LoVo (cell line): ENCODE measurements at regions not wholly inside any gene's neighbourhood (a gene's known extent, or its start where the extent isn't known, plus 50 kb on each side); places are given as distances from the start of the nearest gene placed in this dataset.
"Not testable (repeated sequence)": the region's sequence is repeated elsewhere in the genome, so short reads cannot be mapped to it uniquely, and the experiment has no call there.

Experiments used
- DNase-seq: peaks from one replicate; pipeline ENCODE4 v3.0.0-alpha.2; 2016; ENCODE audit warnings: low spot score

- DNase-seq, result no peak
Measured at GRCh38 chr3:124364317-124365020, 365.8 kb upstream of the UMPS start.

- not testable (repeated sequence) for DNase-seq
Measured at GRCh38 chr3:124366655-124367054, 363.6 kb upstream of the UMPS start.

- no peak for DNase-seq
Measured at GRCh38 chr3:124372775-124373174, 357.5 kb upstream of the UMPS start.

- no peak for DNase-seq
Measured at GRCh38 chr3:124373524-124373923, 356.7 kb upstream of the UMPS start.

GRCh38 chr3:124374583-124374982, 355.7 kb upstream of the UMPS start:
- no peak for DNase-seq

- no peak for DNase-seq
Measured at GRCh38 chr3:124381575-124382333, 348.5 kb upstream of the UMPS start.

GRCh38 chr3:124383051-124383450, 347.2 kb upstream of the UMPS start:
- no peak for DNase-seq

- no peak for DNase-seq
Measured at GRCh38 chr3:124383846-124384466, 346.3 kb upstream of the UMPS start.

- no peak for DNase-seq
Measured at GRCh38 chr3:124384527-124384926, 345.7 kb upstream of the UMPS start.

- no peak for DNase-seq
Measured at GRCh38 chr3:124385996-124386395, 344.3 kb upstream of the UMPS start.

- DNase-seq, result no peak
Measured at GRCh38 chr3:124386996-124387595, 343.2 kb upstream of the UMPS start.

GRCh38 chr3:124391774-124392173, 338.5 kb upstream of the UMPS start:
- no peak for DNase-seq

- DNase-seq, result no peak
Measured at GRCh38 chr3:124393340-124393739, 336.9 kb upstream of the UMPS start.

GRCh38 chr3:124395162-124395561, 335.1 kb upstream of the UMPS start:
- no peak for DNase-seq

- DNase-seq, result no peak
Measured at GRCh38 chr3:124395584-124396338, 334.5 kb upstream of the UMPS start.

- DNase-seq, result no peak
Measured at GRCh38 chr3:124396339-124396950, 333.8 kb upstream of the UMPS start.

GRCh38 chr3:124397088-124397487, 333.2 kb upstream of the UMPS start:
- DNase-seq, result no peak

- DNase-seq, result no peak
Measured at GRCh38 chr3:124398594-124398993, 331.7 kb upstream of the UMPS start.

GRCh38 chr3:124401843-124402242, 328.4 kb upstream of the UMPS start:
- DNase-seq, result no peak

- no peak for DNase-seq
Measured at GRCh38 chr3:124402791-124403190, 327.5 kb upstream of the UMPS start.

- DNase-seq, result no peak
Measured at GRCh38 chr3:124404621-124405020, 325.6 kb upstream of the UMPS start.

- no peak for DNase-seq
Measured at GRCh38 chr3:124407260-124407659, 323.0 kb upstream of the UMPS start.
